Uterus (tissue), 2 donors: ENCODE measurements at regions not wholly inside any gene's neighbourhood (a gene's known extent, or its start where the extent isn't known, plus 50 kb on each side); places are given as distances from the start of the nearest gene placed in this dataset.
"Not testable (repeated sequence)": the region's sequence is repeated elsewhere in the genome, so short reads cannot be mapped to it uniquely, and the experiment has no call there.

Experiments used
- CTCF ChIP-seq, 4 experiments: fragments of 200-600 bp in 2 of 4; fragments of 450-650 bp in 2 of 4; sonication (generic) in 2 of 4; IDR thresholded peaks; one replicate each; pipeline ENCODE4 v1.5.1; 2016 to 2019; ENCODE audit warnings: antibody characterized with exemption in 4 of 4, mild to moderate bottlenecking in 2 of 4, moderate library complexity in 1 of 4
- POLR2A ChIP-seq, 2 donors: fragments of 450-650 bp; IDR thresholded peaks; one replicate each; pipeline ENCODE4 v1.6.1; 2016; ENCODE audit warnings: antibody characterized with exemption in 2 of 2, mild to moderate bottlenecking in 1 of 2, moderate library complexity in 1 of 2

- not testable (repeated sequence) for TF ChIP-seq CTCF, POLR2A (IDR thresholded peaks at IDR 0.05)
These were observed 230.2 kb downstream of the OPA1 start for GRCh38 chr3:193823213-193823605.
